Activated CD4-positive, CD25-positive, alpha-beta regulatory T cell treated with anti-CD3 and anti-CD28 coated beads, Interleukin-2, amount 50 U/mL, for 72 hours (primary cell): ENCODE measurements at regions not wholly inside any gene's neighbourhood (a gene's known extent, or its start where the extent isn't known, plus 50 kb on each side); places are given as distances from the start of the nearest gene placed in this dataset.

Experiments
- DNase-seq: peaks from one replicate; pipeline ENCODE4 v3.0.0; 2021

DNA sequence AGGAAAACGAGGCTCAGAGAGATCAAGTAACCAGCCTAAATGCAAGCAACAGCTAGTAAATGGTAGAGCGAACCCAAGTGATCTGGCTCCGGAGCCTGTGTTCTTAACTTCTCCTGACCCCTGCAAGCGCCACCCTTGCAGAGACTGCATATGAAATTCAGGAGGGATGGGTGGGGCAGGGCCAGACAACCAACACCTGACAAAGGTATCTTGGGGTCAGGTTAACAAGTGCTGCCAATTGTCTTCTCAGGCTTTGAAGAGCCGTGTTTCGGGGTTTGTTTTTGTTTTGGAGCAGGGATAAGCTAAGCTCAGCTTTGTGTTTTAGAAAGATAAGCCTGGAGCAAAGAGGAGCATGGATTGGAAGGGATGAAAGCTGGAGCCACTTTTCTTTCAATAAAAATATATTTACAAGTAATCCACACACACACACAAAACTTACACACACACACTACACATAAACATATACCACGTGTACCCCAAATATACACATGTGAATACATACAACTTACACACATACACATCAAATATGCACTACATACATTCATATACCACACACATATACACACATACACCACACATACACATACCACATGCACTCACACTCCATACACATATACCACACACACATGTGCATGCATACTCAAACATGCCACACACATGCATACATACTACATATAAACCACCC, 722.0 kb downstream of the DIAPH3 start:
- no peak for DNase-seq

DNA sequence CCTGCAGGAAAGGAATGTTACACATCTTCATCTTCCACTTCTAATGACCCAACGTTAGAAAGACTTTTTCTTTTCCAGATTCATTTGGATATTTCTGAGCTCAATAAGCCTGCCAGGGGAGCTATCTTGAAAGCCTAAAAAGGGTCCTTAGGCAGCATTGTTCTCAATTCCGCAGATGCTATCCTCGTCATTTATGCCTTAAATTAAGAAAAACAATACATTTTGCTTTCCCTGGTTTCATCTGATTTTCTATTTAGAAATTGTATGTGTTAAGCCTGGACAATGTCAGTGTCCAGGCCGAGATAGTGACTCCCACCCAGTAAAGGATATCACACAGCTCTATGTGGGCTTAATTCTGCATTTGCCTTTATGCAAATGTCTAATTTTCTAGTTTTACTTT, 721.3 kb downstream of the DIAPH3 start:
- no peak for DNase-seq

GRCh38 chr13:59442944-59443486, 720.7 kb downstream of the DIAPH3 start:
- no peak for DNase-seq

DNA sequence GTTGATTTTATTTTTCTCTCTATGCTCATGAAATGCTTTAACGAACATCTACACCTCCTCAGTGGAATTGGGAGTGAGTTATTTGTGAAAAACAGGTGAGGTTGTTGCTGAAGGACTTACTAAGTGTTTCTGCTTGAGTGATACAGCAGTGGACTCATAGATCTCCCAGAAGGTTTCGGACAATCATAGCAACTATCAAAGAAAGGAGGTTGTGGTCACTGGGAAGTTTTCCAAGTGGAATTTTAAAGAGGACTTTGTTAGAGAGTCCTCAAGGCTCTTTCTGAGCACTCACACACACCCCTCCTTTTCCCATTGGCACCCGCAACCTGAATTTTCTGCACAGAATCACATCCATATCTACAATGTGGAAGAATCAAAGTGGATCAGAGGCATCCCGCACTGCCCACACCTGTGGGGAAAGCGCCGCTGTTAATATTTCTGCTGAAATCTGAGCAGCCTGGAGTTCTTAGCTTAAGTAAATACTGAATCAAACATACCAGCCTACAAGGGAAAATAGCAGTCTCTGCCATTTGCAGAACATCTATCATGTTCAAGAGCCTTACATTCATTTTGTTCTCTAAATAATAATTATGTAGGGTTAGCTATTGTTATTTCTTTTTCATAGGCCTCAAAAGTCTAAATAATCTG, 719.4 kb downstream of the DIAPH3 start:
- DNase-seq = no peak

DNA sequence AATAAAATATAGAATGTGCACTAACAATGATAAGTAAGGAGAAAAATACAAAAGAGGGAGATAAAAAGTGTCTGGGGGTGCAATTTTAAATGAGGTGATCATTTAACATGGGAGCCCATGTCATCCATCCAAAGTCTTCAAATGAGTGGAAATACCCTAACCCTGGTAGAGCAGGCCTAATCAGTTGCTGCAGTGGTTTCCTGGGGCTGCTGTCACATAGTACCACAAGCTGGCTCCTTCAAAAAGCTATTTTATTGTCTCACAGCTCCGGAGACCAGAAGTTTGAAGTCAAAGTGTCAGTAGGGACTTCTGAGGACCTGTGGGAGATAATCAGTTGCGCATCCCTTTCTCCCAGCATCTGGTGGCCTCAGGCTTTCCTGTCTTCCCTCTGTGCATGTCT, 717.9 kb downstream of the DIAPH3 start:
- no peak for DNase-seq

- no peak for DNase-seq
These were observed 717.3 kb downstream of the DIAPH3 start for GRCh38 chr13:59446391-59446790.

DNA sequence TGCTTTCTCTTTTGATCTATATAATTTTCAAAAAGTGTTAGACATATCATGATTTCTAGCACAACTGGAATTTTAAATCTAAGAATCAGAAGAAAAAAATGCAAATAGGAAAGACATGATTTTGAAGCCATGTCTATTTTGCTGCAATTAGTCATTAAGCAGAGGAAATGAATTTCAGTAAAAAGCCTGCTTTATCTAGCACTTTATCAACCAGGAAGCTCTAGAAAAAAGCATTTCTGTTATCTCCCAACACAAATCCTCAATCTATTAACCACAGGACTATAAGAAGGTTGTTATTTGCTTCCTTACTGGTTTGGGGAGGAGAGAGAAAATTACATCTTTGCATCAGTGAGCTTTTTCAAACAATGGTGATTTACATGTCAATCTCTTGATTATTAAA, 716.7 kb downstream of the DIAPH3 start:
- no peak for DNase-seq

GRCh38 chr13:59447846-59448620, 715.7 kb downstream of the DIAPH3 start:
- no peak for DNase-seq

DNA sequence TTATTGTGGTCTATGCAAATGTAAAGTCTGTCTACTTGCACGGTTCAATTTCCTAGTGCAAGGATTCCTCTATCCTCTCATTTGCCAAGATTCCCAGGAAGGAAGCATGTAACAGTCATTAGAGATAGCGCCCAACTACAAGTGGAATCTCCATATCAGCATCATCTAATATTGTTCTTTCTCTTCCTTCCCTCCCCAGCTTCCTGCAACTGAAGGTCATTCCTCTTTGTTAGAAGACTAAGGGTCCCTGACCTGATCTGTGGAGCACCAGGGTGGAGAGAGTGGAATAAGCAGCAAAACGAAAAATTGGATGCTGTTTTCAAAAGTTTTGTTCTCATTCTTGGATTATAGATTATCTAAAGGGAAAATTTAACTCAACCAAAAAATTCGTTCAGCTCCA, 714.0 kb downstream of the DIAPH3 start:
- DNase-seq = no peak

GRCh38 chr13:59450229-59450628, 713.5 kb downstream of the DIAPH3 start:
- no peak for DNase-seq

DNA sequence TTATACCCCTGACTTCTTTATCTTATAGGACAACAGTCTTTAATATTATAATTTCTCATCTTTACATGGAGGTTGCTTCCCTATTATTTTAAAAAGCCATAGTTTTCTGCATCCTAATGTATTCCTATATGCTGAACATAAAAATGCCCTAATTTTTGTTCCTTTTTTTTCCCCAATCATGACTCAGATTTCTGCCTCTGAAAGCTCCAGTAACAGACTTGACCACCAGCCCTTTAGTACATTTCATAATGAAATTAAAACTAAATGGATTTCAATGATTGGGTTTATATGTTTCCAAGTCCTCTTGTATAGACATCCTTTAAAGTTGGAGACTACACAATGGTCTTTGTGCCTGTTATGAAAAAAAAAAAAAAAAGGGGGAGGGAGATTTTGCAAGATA, 712.5 kb downstream of the DIAPH3 start:
- DNase-seq = no peak

DNA sequence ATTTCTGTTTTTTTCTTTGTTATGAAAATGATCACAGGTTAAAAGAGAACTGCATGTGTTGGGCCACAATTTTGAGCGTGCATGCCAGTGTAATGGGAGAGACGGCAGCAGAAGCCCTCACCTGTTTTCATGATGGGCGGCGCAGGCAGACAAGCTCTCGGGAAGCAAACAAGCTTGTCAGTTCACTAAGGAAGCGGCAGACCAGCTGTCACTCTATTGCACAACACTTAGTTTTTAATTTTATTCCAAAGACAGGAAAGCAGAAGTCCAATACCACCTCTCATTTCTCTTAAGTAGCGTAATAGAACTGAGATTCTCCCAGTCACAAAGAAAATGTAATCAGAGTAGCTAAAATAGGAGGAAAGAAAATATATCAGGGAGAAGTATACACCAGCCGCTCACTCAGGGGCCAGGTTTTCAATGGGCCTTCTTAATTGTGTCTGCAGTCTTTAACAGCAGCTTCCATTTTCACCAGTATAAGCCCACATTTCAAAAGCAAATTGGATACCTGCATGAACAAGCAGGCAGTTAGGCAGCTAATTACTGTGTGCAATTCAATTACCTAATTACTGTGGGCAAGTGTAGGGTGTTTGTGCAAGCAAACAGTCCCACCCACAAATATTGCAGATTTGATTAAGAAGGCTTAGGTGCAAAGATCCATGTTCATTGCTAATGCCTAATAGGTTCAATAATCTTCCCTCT, 711.4 kb downstream of the DIAPH3 start:
- no peak for DNase-seq

- DNase-seq = no peak
These were observed 704.7 kb downstream of the DIAPH3 start for GRCh38 chr13:59458908-59459579.

GRCh38 chr13:59459972-59460371, 703.8 kb downstream of the DIAPH3 start:
- DNase-seq = no peak

GRCh38 chr13:59461411-59461810, 702.3 kb downstream of the DIAPH3 start:
- DNase-seq = no peak

DNA sequence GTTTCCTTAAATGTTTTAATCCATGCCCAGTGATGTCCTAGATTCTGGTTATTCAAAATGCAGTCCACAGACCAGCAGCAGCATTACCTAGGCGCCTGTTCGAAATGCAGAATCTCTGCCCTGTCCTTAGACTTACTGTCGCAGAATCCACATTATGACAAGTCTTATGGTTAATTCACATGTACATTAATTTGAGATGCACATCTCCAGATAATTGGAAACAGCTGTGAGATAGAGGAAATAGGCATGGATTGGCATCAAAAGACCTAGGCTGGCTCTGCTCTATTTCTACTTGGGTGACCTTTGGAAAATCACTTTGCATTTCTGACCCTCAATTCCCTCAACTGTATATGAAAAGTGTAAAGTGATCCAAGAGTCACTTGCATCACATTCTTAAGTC, 700.7 kb downstream of the DIAPH3 start:
- no peak for DNase-seq

- DNase-seq = no peak
These were observed 698.8 kb downstream of the DIAPH3 start for GRCh38 chr13:59464926-59465325.

DNA sequence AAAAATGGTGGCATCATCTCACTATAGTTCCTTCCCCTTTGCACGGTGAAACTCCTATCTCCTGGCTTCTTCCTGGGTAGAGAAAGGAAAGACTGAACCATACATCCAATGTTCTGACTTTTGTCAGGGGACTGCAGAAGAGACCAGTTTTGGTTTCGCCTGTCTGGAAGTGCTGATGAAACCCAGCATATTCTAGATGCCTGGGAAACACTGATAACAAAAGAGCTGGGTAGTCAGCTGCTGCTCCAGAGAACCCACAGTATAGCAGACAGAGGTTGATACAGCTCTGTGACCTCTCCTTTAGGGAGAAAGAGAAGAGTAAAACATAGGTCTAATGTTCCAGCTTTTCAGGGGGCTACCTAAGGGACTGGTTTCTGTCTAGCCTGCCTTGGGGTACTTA, 695.3 kb downstream of the DIAPH3 start:
- no peak for DNase-seq

GRCh38 chr13:59471106-59471505, 692.6 kb downstream of the DIAPH3 start:
- no peak for DNase-seq

GRCh38 chr13:59472134-59472533, 691.6 kb downstream of the DIAPH3 start:
- DNase-seq = no peak

GRCh38 chr13:59474696-59475095, 689.0 kb downstream of the DIAPH3 start:
- no peak for DNase-seq

GRCh38 chr13:59475911-59476310, 687.8 kb downstream of the DIAPH3 start:
- DNase-seq = no peak

- DNase-seq = no peak
These were observed 687.4 kb downstream of the DIAPH3 start for GRCh38 chr13:59476366-59476765.
